Peyer's patch (tissue), 4 donors: ENCODE measurements at regions not wholly inside any gene's neighbourhood (a gene's known extent, or its start where the extent isn't known, plus 50 kb on each side); places are given as distances from the start of the nearest gene placed in this dataset.

ENCODE experiments used
- DNase-seq, 3 donors: peaks; one replicate each; pipeline ENCODE4 v3.0.0-alpha.2; 2017 to 2019
- H3K27ac ChIP-seq, 4 donors: fragments of 200-600 bp; sonication (generic); one replicate each; pipeline ENCODE4 v1.5.1; 2016 to 2019
- H3K27me3 ChIP-seq, 2 donors: fragments of 200-600 bp; sonication (generic); one replicate each; pipeline ENCODE4 v1.5.1; 2019
- H3K36me3 ChIP-seq, 3 donors: fragments of 200-600 bp; sonication (generic); one replicate each; pipeline ENCODE4 v1.5.1; 2016 to 2019
- H3K4me1 ChIP-seq, 4 donors: fragments of 200-600 bp; sonication (generic); one replicate each; pipeline ENCODE4 v1.5.1; 2016 to 2019
- H3K4me3 ChIP-seq, 4 donors: fragments of 200-600 bp; sonication (generic); 1 replicate in 3 of 4; 2 replicates in 1 of 4; pipeline ENCODE4 v1.5.1; 2016 to 2019; ENCODE audit warnings: mild to moderate bottlenecking in 1 of 4
- H3K9me3 ChIP-seq, 4 donors: fragments of 200-600 bp; sonication (generic); one replicate each; pipeline ENCODE4 v1.5.1; 2016 to 2019; ENCODE audit warnings: mild to moderate bottlenecking in 1 of 4
- POLR2A ChIP-seq, 2 donors: fragments of 450-650 bp; IDR thresholded peaks; one replicate each; pipeline ENCODE4 v1.5.1; 2017; ENCODE audit warnings: antibody characterized with exemption in 2 of 2, mild to moderate bottlenecking in 2 of 2, moderate library complexity in 2 of 2
- TF ChIP-seq, protein P1 (sequence below), 6 experiments: fragments of 450-650 bp in 4 of 6; fragments of 200-600 bp in 2 of 6; sonication (generic) in 1 of 6; IDR thresholded peaks; one replicate each; pipeline ENCODE4 v1.5.1; 2017 to 2019; ENCODE audit warnings: antibody characterized with exemption in 6 of 6, mild to moderate bottlenecking in 3 of 6, moderate library complexity in 1 of 6

- Histone ChIP-seq H3K27ac (no peak overlapping the region), H3K4me1 (peaks cover 0 to 39% (median 13%) of the 10 kb centered on the region in 4 donors), H3K9me3 (no peaks in the 10 kb centered on the region), H3K4me3 (no peak overlapping the region), H3K36me3 (no peaks in the 10 kb centered on the region), H3K27me3 (no peaks in the 10 kb centered on the region)
- no peak for DNase-seq
- TF ChIP-seq, protein P1, sequence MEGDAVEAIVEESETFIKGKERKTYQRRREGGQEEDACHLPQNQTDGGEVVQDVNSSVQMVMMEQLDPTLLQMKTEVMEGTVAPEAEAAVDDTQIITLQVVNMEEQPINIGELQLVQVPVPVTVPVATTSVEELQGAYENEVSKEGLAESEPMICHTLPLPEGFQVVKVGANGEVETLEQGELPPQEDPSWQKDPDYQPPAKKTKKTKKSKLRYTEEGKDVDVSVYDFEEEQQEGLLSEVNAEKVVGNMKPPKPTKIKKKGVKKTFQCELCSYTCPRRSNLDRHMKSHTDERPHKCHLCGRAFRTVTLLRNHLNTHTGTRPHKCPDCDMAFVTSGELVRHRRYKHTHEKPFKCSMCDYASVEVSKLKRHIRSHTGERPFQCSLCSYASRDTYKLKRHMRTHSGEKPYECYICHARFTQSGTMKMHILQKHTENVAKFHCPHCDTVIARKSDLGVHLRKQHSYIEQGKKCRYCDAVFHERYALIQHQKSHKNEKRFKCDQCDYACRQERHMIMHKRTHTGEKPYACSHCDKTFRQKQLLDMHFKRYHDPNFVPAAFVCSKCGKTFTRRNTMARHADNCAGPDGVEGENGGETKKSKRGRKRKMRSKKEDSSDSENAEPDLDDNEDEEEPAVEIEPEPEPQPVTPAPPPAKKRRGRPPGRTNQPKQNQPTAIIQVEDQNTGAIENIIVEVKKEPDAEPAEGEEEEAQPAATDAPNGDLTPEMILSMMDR (IDR thresholded peaks at IDR 0.05) = no peak
- no peak for TF ChIP-seq POLR2A (IDR thresholded peaks at IDR 0.05)
These were observed 402.6 kb upstream of the TBL1XR1 start for GRCh38 chr3:177599837-177600236.

- DNase-seq = no peak
- no peaks in the 10 kb centered on the region for H3K9me3 ChIP-seq
- no peaks in the 10 kb centered on the region for H3K27me3 ChIP-seq
- no peaks in the 10 kb centered on the region for H3K36me3 ChIP-seq
- TF ChIP-seq, protein P1 (IDR thresholded peaks at IDR 0.05) = no peak
- no peak for TF ChIP-seq POLR2A (IDR thresholded peaks at IDR 0.05)
- H3K27ac ChIP-seq = no peak overlapping the region
- no peak overlapping the region for H3K4me3 ChIP-seq
- H3K4me1 ChIP-seq = peaks cover 0 to 39% (median 13%) of the 10 kb centered on the region in 4 donors
These were observed 403.1 kb upstream of the TBL1XR1 start for GRCh38 chr3:177600411-177600810.

GRCh38 chr3:177601152-177601551, 403.9 kb upstream of the TBL1XR1 start:
- no peak for DNase-seq
- Histone ChIP-seq H3K27ac (no peak overlapping the region), H3K4me1 (peaks cover 0 to 39% (median 13%) of the 10 kb centered on the region in 4 donors), H3K4me3 (no peak overlapping the region), H3K27me3 (no peaks in the 10 kb centered on the region), H3K9me3 (no peaks in the 10 kb centered on the region), H3K36me3 (no peaks in the 10 kb centered on the region)
- TF ChIP-seq POLR2A (IDR thresholded peaks at IDR 0.05) = no peak
- TF ChIP-seq, protein P1 (IDR thresholded peaks at IDR 0.05) = no peak

DNA sequence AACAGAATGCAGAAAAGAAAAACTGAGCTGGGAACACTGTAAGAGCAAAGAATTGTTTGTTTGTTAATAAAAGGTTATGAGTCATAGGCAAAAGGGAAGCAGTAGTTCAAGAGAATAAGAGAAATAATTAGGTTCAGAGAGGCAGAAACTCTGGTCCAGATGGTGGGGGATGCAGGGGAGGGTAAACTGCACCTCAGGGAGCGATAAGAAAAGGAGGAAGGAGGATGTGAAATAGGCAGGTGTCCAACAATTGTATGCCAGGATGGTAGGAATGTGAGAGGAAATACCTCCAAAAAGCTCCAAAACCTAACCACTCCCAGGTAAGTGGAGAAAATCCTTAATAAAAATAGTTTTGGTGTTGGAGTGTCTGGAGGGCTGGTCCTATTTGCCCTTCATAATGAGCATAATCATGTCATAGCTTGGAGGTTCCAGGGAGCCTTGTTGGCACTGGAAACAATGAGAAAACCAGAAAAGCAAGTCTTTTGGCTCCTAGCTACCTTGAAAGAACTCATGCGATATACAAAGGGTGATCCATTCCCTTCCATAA, 405.4 kb upstream of the TBL1XR1 start:
- peaks cover 0 to 26% (median 3%) of the 10 kb centered on the region in 4 donors for H3K4me1 ChIP-seq
- DNase-seq = no peak
- H3K27ac ChIP-seq = peak overlapping the region in 2 of 4 donors; percentile 10 to 40

DNA sequence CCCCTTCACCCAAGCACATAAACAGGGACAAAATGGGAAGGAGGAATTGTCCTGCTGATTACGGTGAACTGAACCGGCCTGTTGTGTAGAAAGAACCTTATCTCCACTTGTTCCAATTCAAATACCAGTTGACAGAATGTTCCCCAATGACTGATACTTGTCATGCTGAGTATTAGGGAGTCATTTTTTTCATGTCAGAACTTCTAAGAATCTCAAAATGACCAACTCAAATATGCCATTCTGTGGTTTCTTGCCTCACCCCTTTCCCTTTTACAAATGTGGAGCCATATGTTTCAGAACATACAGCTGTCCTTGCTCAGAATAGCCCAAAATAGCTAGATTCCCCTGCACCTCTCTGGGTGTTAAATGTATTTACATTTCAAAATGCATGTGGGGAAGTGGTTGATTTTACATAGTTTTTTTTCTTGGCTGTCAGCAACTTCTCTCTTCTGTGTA, 405.9 kb upstream of the TBL1XR1 start:
- H3K9me3 ChIP-seq = no peaks in the 10 kb centered on the region
- H3K4me3 ChIP-seq = no peak overlapping the region
- TF ChIP-seq, protein P1 (IDR thresholded peaks at IDR 0.05) = no peak
- TF ChIP-seq POLR2A (IDR thresholded peaks at IDR 0.05) = no peak
- peak overlapping the region in 2 of 4 donors; percentile 10 to 40 for H3K27ac ChIP-seq
- H3K36me3 ChIP-seq = no peaks in the 10 kb centered on the region
- no peaks in the 10 kb centered on the region for H3K27me3 ChIP-seq
- peaks cover 0 to 21% (median 2%) of the 10 kb centered on the region in 4 donors for H3K4me1 ChIP-seq
- DNase-seq = no peak

More for the DNA sequence above, 405.4 kb upstream of the TBL1XR1 start:
- Histone ChIP-seq H3K9me3 (no peaks in the 10 kb centered on the region), H3K36me3 (no peaks in the 10 kb centered on the region), H3K4me3 (no peak overlapping the region), H3K27me3 (no peaks in the 10 kb centered on the region)
- TF ChIP-seq, protein P1 (IDR thresholded peaks at IDR 0.05) = no peak
- no peak for TF ChIP-seq POLR2A (IDR thresholded peaks at IDR 0.05)
